Myocyte (in vitro differentiated cells): ENCODE measurements at regions not wholly inside any gene's neighbourhood (a gene's known extent, or its start where the extent isn't known, plus 50 kb on each side); places are given as distances from the start of the nearest gene placed in this dataset.
"Not testable (repeated sequence)": the region's sequence is repeated elsewhere in the genome, so short reads cannot be mapped to it uniquely, and the experiment has no call there.

ENCODE experiments used
- DNase-seq: peaks from one replicate; pipeline ENCODE4 v3.0.0-alpha.2; 2012; ENCODE audit warnings: low read depth

GRCh38 chr7:124254396-124254795, 221.5 kb upstream of the TMEM229A start:
- DNase-seq: no peak

GRCh38 chr7:124251636-124252035, 218.8 kb upstream of the TMEM229A start:
- no peak for DNase-seq

- DNase-seq: no peak
These were observed 217.6 kb upstream of the TMEM229A start for GRCh38 chr7:124250297-124251034.

- no peak for DNase-seq
These were observed 214.8 kb upstream of the TMEM229A start for GRCh38 chr7:124247691-124248090.

GRCh38 chr7:124246262-124246863, 213.5 kb upstream of the TMEM229A start:
- DNase-seq: no peak

- DNase-seq: not testable (repeated sequence)
These were observed 211.6 kb upstream of the TMEM229A start for GRCh38 chr7:124244469-124244868.

GRCh38 chr7:124219681-124220080, 186.8 kb upstream of the TMEM229A start:
- DNase-seq: no peak

GRCh38 chr7:124208642-124209041, 175.8 kb upstream of the TMEM229A start:
- DNase-seq: no peak

- no peak for DNase-seq
These were observed 175.3 kb upstream of the TMEM229A start for GRCh38 chr7:124208173-124208572.

GRCh38 chr7:124205526-124205925, 172.7 kb upstream of the TMEM229A start:
- no peak for DNase-seq

- no peak for DNase-seq
These were observed 169.7 kb upstream of the TMEM229A start for GRCh38 chr7:124202546-124202945.

- no peak for DNase-seq
These were observed 169.0 kb upstream of the TMEM229A start for GRCh38 chr7:124201768-124202349.

GRCh38 chr7:124196519-124196918, 163.7 kb upstream of the TMEM229A start:
- DNase-seq: no peak

- no peak for DNase-seq
These were observed 160.0 kb upstream of the TMEM229A start for GRCh38 chr7:124192885-124193284.

GRCh38 chr7:124191713-124192112, 158.8 kb upstream of the TMEM229A start:
- DNase-seq: no peak

- DNase-seq: no peak
These were observed 158.2 kb upstream of the TMEM229A start for GRCh38 chr7:124191030-124191429.

GRCh38 chr7:124188576-124188975, 155.7 kb upstream of the TMEM229A start:
- no peak for DNase-seq

- no peak for DNase-seq
These were observed 155.1 kb upstream of the TMEM229A start for GRCh38 chr7:124187962-124188361.

GRCh38 chr7:124183649-124184048, 150.8 kb upstream of the TMEM229A start:
- DNase-seq: no peak

- no peak for DNase-seq
These were observed 146.8 kb upstream of the TMEM229A start for GRCh38 chr7:124179641-124180040.

- DNase-seq: no peak
These were observed 145.0 kb upstream of the TMEM229A start for GRCh38 chr7:124177891-124178290.

GRCh38 chr7:124171812-124172211, 138.9 kb upstream of the TMEM229A start:
- DNase-seq: not testable (repeated sequence)

- no peak for DNase-seq
These were observed 138.2 kb upstream of the TMEM229A start for GRCh38 chr7:124171068-124171467.
